ENCODE measurements at regions not wholly inside any gene's neighbourhood (a gene's known extent, or its start where the extent isn't known, plus 50 kb on each side); places are given as distances from the start of the nearest gene placed in this dataset.

DNA sequence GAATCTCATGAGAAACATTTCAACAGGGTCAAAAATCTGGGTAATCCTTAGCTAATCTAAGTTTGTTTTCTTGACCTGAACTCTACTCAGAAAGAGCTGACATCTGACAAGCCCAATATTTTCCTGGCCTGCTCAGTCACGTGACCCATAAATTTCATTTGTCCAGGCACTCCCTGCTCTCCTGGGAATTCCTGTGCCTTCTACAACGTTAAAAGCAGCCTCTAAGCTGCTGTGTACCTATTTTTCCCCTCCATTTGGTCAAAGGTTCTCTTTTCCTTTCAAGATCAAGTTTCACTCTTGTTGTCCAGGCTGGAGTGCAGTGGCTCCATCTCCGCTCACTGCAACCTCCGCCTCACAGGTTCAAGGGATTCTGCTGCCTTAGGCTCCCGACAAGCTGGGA is 148.8 kb upstream of the ABCA1 start (continued):
- no peak for TF ChIP-seq ZNF462 (CRISPR knock-in tag; IDR thresholded peaks at IDR 0.05)
- no peak for TF ChIP-seq STAT1 (IDR thresholded peaks at IDR 0.05; ENCODE audit: unreplicated experiment)

- H3K27me3 Mint-ChIP-seq (ENCODE audit: insufficient read depth, low read depth, poor library complexity) = peaks cover 12% of the 10 kb centered on the region
- Histone ChIP-seq H3K79me2 (replicated peaks; ENCODE audit: insufficient read depth) (no peaks in the 10 kb centered on the region), H3K27me3 (ENCODE audit: insufficient read depth) (no peaks in the 10 kb centered on the region), H3K4me3 (no peak overlapping the region), H3K4me1 (ENCODE audit: insufficient read depth) (peaks cover 10% of the 10 kb centered on the region), H4K20me1 (replicated peaks; ENCODE audit: insufficient read depth) (no peaks in the 10 kb centered on the region), H3K4me2 (no peak overlapping the region), H3K27ac (ENCODE audit: low read depth) (no peak overlapping the region), H3K9me2 (ENCODE audit: insufficient read depth) (no peaks in the 10 kb centered on the region), H2AFZ (no peak overlapping the region), H3F3A (replicated peaks; ENCODE audit: low read depth) (no peaks in the 10 kb centered on the region), H3K36me3 (ENCODE audit: insufficient read depth) (no peaks in the 10 kb centered on the region)
- H3K4me1 Mint-ChIP-seq = peaks cover 11% of the 10 kb centered on the region
- no peak overlapping the region for H3K4me3 Mint-ChIP-seq
- no peak overlapping the region for H3K27ac Mint-ChIP-seq
- no peaks in the 10 kb centered on the region for H3K36me3 Mint-ChIP-seq (ENCODE audit: low read depth)
- ATAC-seq (no peak), DNase-seq (ENCODE audit: low spot score) (no peak)
- no peaks in the 10 kb centered on the region; the same call in 2 of the 3 replicates for H3K9me3 Mint-ChIP-seq
- TF ChIP-seq STAT1 (IDR thresholded peaks at IDR 0.05; ENCODE audit: unreplicated experiment) = no peak
Observed at GRCh38 chr9:105079457-105079856, 151.5 kb upstream of the ABCA1 start.

DNA sequence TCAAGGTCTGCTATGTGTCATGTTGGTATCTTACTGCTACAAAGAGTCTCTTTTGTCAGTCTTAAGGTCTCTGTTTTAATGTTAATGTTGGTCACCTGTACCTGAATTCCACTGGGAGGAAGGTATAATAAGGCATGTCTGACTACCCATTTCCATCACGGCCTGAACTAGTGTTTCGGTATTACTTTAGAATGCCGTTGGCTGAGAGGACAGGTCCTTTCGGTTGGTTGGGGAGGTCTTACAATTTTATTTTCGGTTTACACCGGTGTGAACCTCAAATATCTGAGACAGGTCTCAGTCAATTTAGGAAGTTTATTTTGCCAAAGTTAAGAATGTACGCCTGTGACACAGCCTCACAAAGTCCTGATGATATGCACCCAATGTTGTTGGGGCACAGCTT is 154.9 kb upstream of the ABCA1 start:
- no peak overlapping the region for H2AFZ ChIP-seq
- H3K4me1 Mint-ChIP-seq = peaks cover 11% of the 10 kb centered on the region
- no peak; the same call in 2 of the 3 replicates for ATAC-seq
- no peaks in the 10 kb centered on the region for H3K9me2 ChIP-seq (ENCODE audit: insufficient read depth)
- H3K9me3 Mint-ChIP-seq = peaks cover 4% of the 10 kb centered on the region; the same call in 2 of the 3 replicates
- TF ChIP-seq, protein P1, sequence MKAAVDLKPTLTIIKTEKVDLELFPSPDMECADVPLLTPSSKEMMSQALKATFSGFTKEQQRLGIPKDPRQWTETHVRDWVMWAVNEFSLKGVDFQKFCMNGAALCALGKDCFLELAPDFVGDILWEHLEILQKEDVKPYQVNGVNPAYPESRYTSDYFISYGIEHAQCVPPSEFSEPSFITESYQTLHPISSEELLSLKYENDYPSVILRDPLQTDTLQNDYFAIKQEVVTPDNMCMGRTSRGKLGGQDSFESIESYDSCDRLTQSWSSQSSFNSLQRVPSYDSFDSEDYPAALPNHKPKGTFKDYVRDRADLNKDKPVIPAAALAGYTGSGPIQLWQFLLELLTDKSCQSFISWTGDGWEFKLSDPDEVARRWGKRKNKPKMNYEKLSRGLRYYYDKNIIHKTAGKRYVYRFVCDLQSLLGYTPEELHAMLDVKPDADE (IDR thresholded peaks at IDR 0.05) = no peak
- no peak for TF ChIP-seq NANOG (IDR thresholded peaks at IDR 0.05; ENCODE audit: borderline replicate concordance)
- no peaks in the 10 kb centered on the region for H3F3A ChIP-seq (replicated peaks; ENCODE audit: low read depth)
- no peaks in the 10 kb centered on the region for H3K79me2 ChIP-seq (replicated peaks; ENCODE audit: insufficient read depth)
- H3K4me1 ChIP-seq (ENCODE audit: insufficient read depth) = peaks cover 10% of the 10 kb centered on the region
- peak; percentile 22 for DNase-seq (ENCODE audit: low spot score)
- no peaks in the 10 kb centered on the region for H4K20me1 ChIP-seq (replicated peaks; ENCODE audit: insufficient read depth)
- no peak overlapping the region for H3K27ac ChIP-seq (ENCODE audit: low read depth)
- no peak overlapping the region for H3K4me2 ChIP-seq
- peaks cover 9% of the 10 kb centered on the region for H3K27me3 Mint-ChIP-seq (ENCODE audit: insufficient read depth, low read depth, poor library complexity)
- no peaks in the 10 kb centered on the region for H3K36me3 Mint-ChIP-seq (ENCODE audit: low read depth)
- H3K36me3 ChIP-seq (ENCODE audit: insufficient read depth) = no peaks in the 10 kb centered on the region
- H3K4me3 Mint-ChIP-seq = no peak overlapping the region
- H3K27me3 ChIP-seq (ENCODE audit: insufficient read depth) = no peaks in the 10 kb centered on the region
- no peak overlapping the region for H3K4me3 ChIP-seq
- H3K27ac Mint-ChIP-seq = no peak overlapping the region
